Stimulated activated CD4-positive, alpha-beta T cell treated with anti-CD3 and anti-CD28 coated beads, Interleukin-1b, Interleukin-23, amount 100 ng/mL, for 48 hours (primary cell): ENCODE measurements at regions not wholly inside any gene's neighbourhood (a gene's known extent, or its start where the extent isn't known, plus 50 kb on each side); places are given as distances from the start of the nearest gene placed in this dataset.
"Not testable (repeated sequence)": the region's sequence is repeated elsewhere in the genome, so short reads cannot be mapped to it uniquely, and the experiment has no call there.

Experiments
- DNase-seq: peaks from one replicate; pipeline ENCODE4 v3.0.0-alpha.2; 2020

DNA sequence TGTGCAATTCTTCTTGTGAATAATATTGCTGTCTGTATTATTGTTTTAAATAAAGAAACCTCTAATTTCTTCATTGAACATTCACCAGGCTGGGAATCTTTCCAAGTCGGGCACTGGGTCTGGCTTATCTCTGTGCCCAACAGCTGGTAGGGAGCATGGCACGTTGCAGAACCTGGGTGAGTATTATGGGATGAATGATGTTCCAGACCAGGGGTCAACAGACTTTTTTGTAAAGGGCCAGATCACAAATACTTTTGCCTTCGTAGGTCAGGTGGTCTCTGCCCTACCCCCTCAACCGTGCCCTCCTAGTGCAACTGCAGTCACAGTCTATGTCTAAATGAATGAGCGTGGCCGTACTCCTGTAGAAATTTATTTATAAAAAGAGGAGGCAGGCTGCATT lies 81.6 kb upstream of the FOXQ1 start:
- DNase-seq, result no peak

GRCh38 chr6:1229808-1230207 lies 82.1 kb upstream of the FOXQ1 start:
- DNase-seq, result no peak

DNA sequence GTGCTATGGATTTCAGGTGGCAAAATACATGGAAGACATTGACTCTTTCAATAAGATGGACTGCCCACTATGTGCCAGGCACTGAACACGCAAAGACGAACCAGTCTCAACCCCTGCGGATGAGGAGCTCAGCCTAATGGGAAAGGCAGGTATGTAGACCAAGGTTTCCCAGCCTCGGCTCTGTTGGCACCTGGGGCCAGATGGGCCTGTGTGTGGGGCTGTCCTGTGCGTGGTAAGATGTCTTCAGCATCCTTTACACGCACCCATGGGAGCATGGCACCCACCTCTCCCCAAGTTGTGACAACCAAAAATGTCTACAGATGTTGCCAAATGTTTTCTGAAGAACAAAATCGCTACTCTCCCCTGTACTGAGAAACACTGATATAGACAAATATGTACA lies 82.6 kb upstream of the FOXQ1 start:
- no peak for DNase-seq

- no peak for DNase-seq
Measured at GRCh38 chr6:1228754-1229191, 83.1 kb upstream of the FOXQ1 start.

DNA sequence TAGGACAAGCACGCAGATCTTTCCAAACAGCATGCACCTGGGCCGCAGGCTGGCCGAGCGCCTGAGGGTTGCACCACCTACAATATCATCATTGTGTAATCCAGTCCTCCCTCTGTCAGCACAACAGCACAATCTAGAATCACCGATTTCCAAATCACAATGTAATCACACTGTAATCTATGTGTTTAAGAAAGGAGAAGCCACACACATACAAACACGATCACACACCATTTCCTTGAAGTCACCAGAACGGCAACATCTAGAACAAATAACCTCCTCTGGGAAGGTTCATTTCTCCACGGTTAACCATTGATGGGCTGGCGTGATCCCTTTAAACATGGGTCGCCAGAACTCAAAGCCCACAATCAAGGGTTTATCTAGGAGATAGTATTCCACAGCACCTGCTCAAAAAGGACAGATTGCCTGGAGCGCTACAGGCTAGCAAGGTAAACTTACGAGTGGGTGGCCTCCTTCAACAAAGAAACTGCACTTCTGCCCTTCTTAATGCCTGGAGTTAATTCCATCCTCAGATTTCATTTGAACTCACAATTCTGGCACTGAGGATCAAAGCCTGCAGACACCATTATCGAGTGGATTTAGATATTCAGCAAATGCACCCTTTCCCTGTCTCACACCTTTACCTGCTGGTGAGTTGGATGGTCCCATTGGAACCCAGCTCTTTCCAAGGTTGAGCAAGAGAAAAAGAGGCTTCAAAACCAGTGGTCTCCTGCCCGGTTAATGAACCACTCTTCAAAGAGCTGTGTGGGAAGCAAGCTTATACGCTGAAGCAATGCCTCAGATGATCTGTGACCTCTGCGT lies 83.8 kb upstream of the FOXQ1 start:
- no peak for DNase-seq

- no peak for DNase-seq
Measured at GRCh38 chr6:1227600-1227934, 84.3 kb upstream of the FOXQ1 start.

- DNase-seq, result no peak
Measured at GRCh38 chr6:1226277-1227099, 85.4 kb upstream of the FOXQ1 start.

- DNase-seq, result no peak
Measured at GRCh38 chr6:1224514-1224913, 87.4 kb upstream of the FOXQ1 start.

- DNase-seq, result no peak
Measured at GRCh38 chr6:1222728-1223595, 88.9 kb upstream of the FOXQ1 start.

DNA sequence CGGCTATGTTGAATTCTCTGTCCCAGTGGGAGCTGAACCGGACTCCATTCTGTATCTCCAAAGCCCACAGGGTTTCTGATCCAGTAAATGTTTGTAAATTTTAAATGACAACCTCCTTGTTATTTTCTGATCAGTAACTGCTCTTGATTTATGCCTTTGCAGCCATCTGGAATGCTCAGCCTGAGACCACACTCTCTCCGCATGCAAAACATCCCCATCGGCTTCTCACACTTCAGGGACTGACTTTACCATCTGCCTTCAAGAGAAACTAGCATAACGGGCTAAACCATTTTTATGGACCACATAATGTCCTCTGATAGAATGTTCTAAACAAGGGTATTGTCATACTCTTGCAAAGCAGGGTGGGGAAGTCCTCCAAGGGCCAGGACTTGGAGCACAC lies 94.5 kb upstream of the FOXQ1 start:
- DNase-seq, result no peak

- no peak for DNase-seq
Measured at GRCh38 chr6:1216488-1216974, 95.4 kb upstream of the FOXQ1 start.

GRCh38 chr6:1215884-1216487 lies 95.9 kb upstream of the FOXQ1 start:
- DNase-seq, result no peak

DNA sequence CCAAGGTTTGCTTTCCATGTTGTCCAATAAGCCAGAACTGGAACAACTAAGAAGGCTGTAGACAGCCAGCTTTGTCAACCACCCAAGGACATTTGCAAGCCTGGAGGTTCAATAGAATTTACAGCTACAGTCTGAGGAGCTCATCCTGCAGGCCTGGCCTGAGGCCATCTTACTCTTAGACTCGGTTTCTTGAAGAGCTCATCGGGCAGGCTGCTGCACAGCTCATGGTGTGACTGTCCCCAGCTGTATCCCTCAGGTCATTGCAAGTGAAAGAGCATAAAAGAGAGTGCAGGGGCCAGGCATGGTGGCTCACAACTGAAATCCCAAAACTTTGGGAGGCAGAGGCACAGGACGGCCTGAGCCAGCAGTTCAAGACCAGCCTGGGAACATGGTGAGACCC lies 96.9 kb upstream of the FOXQ1 start:
- no peak for DNase-seq

- DNase-seq, result no peak
Measured at GRCh38 chr6:1212919-1213318, 99.0 kb upstream of the FOXQ1 start.

- not testable (repeated sequence) for DNase-seq
Measured at GRCh38 chr6:1212138-1212537, 99.8 kb upstream of the FOXQ1 start.

GRCh38 chr6:1210631-1211030 lies 101.3 kb upstream of the FOXQ1 start:
- not testable (repeated sequence) for DNase-seq

DNA sequence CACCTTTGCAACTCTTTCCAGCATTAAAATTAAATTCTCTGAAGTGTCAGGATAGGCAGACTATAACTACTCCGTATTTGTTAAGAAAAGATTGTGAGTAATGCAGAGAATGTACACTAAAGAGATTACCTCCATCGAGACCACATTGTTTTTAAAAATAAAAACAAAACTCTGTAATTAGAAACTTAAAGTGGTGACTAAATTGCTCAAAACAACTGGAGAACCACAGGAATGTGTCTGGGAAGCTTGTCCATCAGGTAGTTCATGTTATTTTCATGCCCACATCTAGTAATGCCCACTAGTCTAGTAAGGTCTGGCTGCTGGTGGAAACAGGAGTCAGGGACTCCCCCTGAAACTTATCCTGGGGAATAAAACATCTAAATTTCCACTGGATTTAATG lies 103.0 kb upstream of the FOXQ1 start:
- no peak for DNase-seq

DNA sequence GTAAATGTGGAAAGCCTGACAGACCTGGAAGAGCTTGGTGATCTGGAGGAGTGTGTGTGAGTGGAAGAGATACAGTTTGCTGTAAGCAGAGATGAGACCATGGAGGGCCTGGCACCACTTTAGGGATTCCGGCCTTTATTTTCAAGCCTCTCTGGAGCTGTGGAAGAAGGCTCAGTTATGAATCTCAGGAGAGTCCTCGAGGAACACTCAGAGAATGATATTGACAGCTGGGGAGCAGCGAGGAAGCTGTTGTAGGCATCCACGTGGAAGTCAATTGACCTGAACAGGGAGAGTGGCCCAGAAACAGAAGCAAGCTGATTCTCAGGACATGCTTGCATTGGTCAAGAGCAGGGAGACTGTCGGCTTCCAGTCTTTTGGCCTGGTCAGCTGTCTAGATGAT lies 108.4 kb upstream of the FOXQ1 start:
- DNase-seq, result no peak

DNA sequence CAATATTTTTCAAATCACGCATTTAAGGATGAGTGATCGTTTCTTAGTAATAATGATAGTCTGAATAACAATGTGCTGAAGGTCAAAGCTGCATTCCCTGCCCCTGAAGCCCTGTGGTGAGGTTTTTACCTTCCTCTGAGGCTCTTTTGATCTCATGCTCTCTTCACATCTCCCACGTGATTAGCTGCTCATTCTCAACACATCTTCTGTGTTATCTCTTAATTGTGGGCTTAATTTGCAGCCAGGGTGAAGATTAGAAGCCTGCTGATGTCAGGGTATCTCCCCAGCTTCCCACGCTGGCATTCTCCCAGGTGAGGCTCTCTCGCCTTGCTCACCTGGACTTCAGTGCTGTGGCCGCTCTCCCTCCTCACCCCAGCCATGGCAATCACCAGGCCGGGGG lies 109.7 kb upstream of the FOXQ1 start:
- DNase-seq, result peak; percentile 10

- peak; percentile 8 for DNase-seq
Measured at GRCh38 chr6:1201547-1202200, 110.2 kb upstream of the FOXQ1 start.

DNA sequence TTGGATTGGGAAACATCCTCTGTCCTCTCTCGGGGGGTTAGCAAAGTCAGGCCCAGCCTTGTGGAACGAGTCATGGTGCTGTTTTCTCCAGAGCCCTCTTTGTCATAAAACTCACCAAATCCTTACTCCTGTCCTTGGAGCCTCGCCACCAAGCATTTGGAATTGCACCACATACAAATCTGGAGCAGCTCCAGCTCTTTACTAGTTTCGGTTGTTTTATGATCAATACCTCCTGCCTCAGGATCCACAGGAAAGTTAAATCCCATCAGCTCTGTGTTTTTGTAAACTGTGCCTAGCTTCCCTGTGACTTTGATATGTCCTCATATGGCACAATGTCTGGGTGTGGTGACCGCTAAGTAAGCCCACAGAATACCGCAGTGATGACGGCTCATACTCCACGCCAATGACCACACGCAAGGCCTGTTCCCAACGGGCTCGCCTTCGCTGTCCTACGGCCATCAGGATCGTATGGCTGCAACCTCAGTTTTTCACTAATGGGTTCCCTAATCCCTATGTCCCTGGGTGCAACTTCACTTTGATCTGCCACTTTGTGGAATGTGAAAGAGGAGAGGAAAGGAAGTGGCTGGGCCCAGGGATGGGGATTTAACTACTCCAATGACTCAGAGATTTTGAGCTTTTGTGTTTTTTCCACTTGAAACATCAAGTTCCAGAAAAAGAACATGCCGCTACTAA lies 111.3 kb upstream of the FOXQ1 start:
- no peak for DNase-seq

DNA sequence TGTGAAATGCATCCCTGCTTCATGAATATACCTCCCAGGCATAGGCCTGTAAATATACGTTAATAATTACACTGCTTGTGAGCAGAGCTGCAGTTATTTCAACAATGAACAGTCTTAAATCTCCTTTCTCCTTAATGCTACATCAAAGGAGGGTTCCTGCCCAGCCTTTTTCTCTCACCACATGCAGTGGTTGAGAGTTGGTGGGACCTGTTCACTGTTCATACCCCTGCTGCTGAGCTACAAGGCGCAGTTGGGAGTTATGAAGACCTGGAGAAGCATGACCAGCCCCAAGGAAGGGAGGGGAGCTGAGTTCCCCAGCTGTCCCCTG lies 111.9 kb upstream of the FOXQ1 start:
- DNase-seq, result no peak
